ENCODE measurements at regions not wholly inside any gene's neighbourhood (a gene's known extent, or its start where the extent isn't known, plus 50 kb on each side); places are given as distances from the start of the nearest gene placed in this dataset.

GRCh38 chr17:65407017-65407416 lies 154.4 kb downstream of the AXIN2 start:
- no peak for DNase-seq (ENCODE audit: low read depth in 1 of 2, low spot score in 1 of 2)

GRCh38 chr17:65406552-65406951 lies 154.9 kb downstream of the AXIN2 start:
- DNase-seq (ENCODE audit: low read depth in 1 of 2, low spot score in 1 of 2) = no peak

GRCh38 chr17:65405563-65405962 lies 155.9 kb downstream of the AXIN2 start:
- no peak for DNase-seq (ENCODE audit: low read depth in 1 of 2, low spot score in 1 of 2)

- no peak for DNase-seq (ENCODE audit: low read depth in 1 of 2, low spot score in 1 of 2)
Observed at GRCh38 chr17:65404761-65405160, 156.7 kb downstream of the AXIN2 start.

- DNase-seq (ENCODE audit: low read depth in 1 of 2, low spot score in 1 of 2) = no peak
Observed at GRCh38 chr17:65403626-65404025, 157.8 kb downstream of the AXIN2 start.

GRCh38 chr17:65402513-65403496 lies 158.6 kb downstream of the AXIN2 start:
- DNase-seq (ENCODE audit: low read depth in 1 of 2, low spot score in 1 of 2) = no peak

- DNase-seq (ENCODE audit: low read depth in 1 of 2, low spot score in 1 of 2) = no peak
Observed at GRCh38 chr17:65401561-65401960, 159.9 kb downstream of the AXIN2 start.

GRCh38 chr17:65400701-65401100 lies 160.7 kb downstream of the AXIN2 start:
- DNase-seq (ENCODE audit: low read depth in 1 of 2, low spot score in 1 of 2) = no peak

GRCh38 chr17:65398040-65398787 lies 163.2 kb downstream of the AXIN2 start:
- DNase-seq (ENCODE audit: low read depth in 1 of 2, low spot score in 1 of 2) = no peak

- no peak for DNase-seq (ENCODE audit: low read depth in 1 of 2, low spot score in 1 of 2)
Observed at GRCh38 chr17:65395924-65396323, 165.5 kb downstream of the AXIN2 start.

- no peak for DNase-seq (ENCODE audit: low read depth in 1 of 2, low spot score in 1 of 2)
Observed at GRCh38 chr17:65394811-65395472, 166.5 kb downstream of the AXIN2 start.

- DNase-seq (ENCODE audit: low read depth in 1 of 2, low spot score in 1 of 2) = no peak
Observed at GRCh38 chr17:65393514-65393913, 167.9 kb downstream of the AXIN2 start.

GRCh38 chr17:65389949-65390348 lies 171.5 kb downstream of the AXIN2 start:
- no peak for DNase-seq (ENCODE audit: low read depth in 1 of 2, low spot score in 1 of 2)

- no peak for DNase-seq (ENCODE audit: low read depth in 1 of 2, low spot score in 1 of 2)
Observed at GRCh38 chr17:65389426-65389825, 172.0 kb downstream of the AXIN2 start.

GRCh38 chr17:65388911-65389310 lies 172.5 kb downstream of the AXIN2 start:
- no peak for DNase-seq (ENCODE audit: low read depth in 1 of 2, low spot score in 1 of 2)

- DNase-seq (ENCODE audit: low read depth in 1 of 2, low spot score in 1 of 2) = no peak
Observed at GRCh38 chr17:65387322-65387721, 174.1 kb downstream of the AXIN2 start.

- DNase-seq (ENCODE audit: low read depth in 1 of 2, low spot score in 1 of 2) = no peak
Observed at GRCh38 chr17:65385726-65386125, 175.7 kb downstream of the AXIN2 start.

- no peak for DNase-seq (ENCODE audit: low read depth in 1 of 2, low spot score in 1 of 2)
Observed at GRCh38 chr17:65385071-65385470, 176.4 kb downstream of the AXIN2 start.

- no peak for DNase-seq (ENCODE audit: low read depth in 1 of 2, low spot score in 1 of 2)
Observed at GRCh38 chr17:65381152-65381551, 180.3 kb downstream of the AXIN2 start.

- DNase-seq (ENCODE audit: low read depth in 1 of 2, low spot score in 1 of 2) = no peak
Observed at GRCh38 chr17:65374966-65375365, 186.5 kb downstream of the AXIN2 start.

GRCh38 chr17:65371702-65372101 lies 189.7 kb downstream of the AXIN2 start:
- DNase-seq (ENCODE audit: low read depth in 1 of 2, low spot score in 1 of 2) = no peak

Data from activated CD4-positive, alpha-beta T cell treated with anti-CD3 and anti-CD28 coated beads, Interleukin-2, amount 50 U/mL, for 24 hours (primary cell).